ENCODE measurements at regions not wholly inside any gene's neighbourhood (a gene's known extent, or its start where the extent isn't known, plus 50 kb on each side); places are given as distances from the start of the nearest gene placed in this dataset.

- TF ChIP-seq, protein P1, sequence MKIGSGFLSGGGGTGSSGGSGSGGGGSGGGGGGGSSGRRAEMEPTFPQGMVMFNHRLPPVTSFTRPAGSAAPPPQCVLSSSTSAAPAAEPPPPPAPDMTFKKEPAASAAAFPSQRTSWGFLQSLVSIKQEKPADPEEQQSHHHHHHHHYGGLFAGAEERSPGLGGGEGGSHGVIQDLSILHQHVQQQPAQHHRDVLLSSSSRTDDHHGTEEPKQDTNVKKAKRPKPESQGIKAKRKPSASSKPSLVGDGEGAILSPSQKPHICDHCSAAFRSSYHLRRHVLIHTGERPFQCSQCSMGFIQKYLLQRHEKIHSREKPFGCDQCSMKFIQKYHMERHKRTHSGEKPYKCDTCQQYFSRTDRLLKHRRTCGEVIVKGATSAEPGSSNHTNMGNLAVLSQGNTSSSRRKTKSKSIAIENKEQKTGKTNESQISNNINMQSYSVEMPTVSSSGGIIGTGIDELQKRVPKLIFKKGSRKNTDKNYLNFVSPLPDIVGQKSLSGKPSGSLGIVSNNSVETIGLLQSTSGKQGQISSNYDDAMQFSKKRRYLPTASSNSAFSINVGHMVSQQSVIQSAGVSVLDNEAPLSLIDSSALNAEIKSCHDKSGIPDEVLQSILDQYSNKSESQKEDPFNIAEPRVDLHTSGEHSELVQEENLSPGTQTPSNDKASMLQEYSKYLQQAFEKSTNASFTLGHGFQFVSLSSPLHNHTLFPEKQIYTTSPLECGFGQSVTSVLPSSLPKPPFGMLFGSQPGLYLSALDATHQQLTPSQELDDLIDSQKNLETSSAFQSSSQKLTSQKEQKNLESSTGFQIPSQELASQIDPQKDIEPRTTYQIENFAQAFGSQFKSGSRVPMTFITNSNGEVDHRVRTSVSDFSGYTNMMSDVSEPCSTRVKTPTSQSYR (CRISPR knock-in tag; IDR thresholded peaks at IDR 0.05), result no peak
- TF ChIP-seq ZNF396 (CRISPR knock-in tag; IDR thresholded peaks at IDR 0.05; ENCODE audit: borderline replicate concordance) (no peak), FOXJ3 (CRISPR knock-in tag; IDR thresholded peaks at IDR 0.05; ENCODE audit: borderline replicate concordance) (no peak), E2F4 (CRISPR knock-in tag; IDR thresholded peaks at IDR 0.05; ENCODE audit: borderline replicate concordance, low read depth) (no peak), JAZF1 (CRISPR knock-in tag; IDR thresholded peaks at IDR 0.05) (no peak), KAT7 (CRISPR knock-in tag; IDR thresholded peaks at IDR 0.05; ENCODE audit: borderline replicate concordance) (no peak), E2F1 (CRISPR knock-in tag; IDR thresholded peaks at IDR 0.05) (no peak), CREB1 (CRISPR knock-in tag; IDR thresholded peaks at IDR 0.05) (no peak), ZNF423 (CRISPR knock-in tag; IDR thresholded peaks at IDR 0.05) (no peak)
- TF ChIP-seq, protein P2, sequence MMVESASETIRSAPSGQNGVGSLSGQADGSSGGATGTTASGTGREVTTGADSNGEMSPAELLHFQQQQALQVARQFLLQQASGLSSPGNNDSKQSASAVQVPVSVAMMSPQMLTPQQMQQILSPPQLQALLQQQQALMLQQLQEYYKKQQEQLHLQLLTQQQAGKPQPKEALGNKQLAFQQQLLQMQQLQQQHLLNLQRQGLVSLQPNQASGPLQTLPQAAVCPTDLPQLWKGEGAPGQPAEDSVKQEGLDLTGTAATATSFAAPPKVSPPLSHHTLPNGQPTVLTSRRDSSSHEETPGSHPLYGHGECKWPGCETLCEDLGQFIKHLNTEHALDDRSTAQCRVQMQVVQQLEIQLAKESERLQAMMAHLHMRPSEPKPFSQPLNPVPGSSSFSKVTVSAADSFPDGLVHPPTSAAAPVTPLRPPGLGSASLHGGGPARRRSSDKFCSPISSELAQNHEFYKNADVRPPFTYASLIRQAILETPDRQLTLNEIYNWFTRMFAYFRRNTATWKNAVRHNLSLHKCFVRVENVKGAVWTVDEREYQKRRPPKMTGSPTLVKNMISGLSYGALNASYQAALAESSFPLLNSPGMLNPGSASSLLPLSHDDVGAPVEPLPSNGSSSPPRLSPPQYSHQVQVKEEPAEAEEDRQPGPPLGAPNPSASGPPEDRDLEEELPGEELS (CRISPR knock-in tag; IDR thresholded peaks at IDR 0.05), result no peak
- TF ChIP-seq, protein P3, sequence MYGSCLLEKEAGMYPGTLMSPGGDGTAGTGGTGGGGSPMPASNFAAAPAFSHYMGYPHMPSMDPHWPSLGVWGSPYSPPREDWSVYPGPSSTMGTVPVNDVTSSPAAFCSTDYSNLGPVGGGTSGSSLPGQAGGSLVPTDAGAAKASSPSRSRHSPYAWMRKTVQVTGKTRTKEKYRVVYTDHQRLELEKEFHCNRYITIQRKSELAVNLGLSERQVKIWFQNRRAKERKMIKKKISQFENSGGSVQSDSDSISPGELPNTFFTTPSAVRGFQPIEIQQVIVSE (CRISPR knock-in tag; IDR thresholded peaks at IDR 0.05; ENCODE audit: borderline replicate concordance), result no peak
- TF ChIP-seq, protein P4, sequence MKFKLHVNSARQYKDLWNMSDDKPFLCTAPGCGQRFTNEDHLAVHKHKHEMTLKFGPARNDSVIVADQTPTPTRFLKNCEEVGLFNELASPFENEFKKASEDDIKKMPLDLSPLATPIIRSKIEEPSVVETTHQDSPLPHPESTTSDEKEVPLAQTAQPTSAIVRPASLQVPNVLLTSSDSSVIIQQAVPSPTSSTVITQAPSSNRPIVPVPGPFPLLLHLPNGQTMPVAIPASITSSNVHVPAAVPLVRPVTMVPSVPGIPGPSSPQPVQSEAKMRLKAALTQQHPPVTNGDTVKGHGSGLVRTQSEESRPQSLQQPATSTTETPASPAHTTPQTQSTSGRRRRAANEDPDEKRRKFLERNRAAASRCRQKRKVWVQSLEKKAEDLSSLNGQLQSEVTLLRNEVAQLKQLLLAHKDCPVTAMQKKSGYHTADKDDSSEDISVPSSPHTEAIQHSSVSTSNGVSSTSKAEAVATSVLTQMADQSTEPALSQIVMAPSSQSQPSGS (CRISPR knock-in tag; IDR thresholded peaks at IDR 0.05; ENCODE audit: borderline replicate concordance, low read depth), result no peak
Observed at GRCh38 chr9:12612211-12612770, 80.9 kb upstream of the TYRP1 start (continued).

DNA sequence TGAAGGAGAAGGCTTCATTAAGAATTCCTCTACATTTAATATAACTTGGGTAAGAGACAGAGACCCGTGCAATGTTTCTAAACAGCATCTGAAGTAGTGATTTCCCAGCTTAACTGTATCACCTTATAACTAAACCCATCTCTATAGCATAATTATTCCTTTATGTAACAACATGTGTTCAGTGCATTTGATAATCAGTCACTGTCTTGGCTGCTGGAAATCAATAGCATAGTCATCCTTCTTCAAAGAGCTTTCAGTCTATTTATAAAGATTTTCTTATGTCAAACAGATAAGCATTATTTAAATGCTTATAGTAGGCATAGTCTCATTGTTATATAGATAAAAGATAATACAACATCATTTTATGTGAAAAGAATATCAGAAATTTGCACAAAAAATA lies 80.1 kb upstream of the TYRP1 start:
- Mint-ChIP-seq H3K27ac (no peak overlapping the region), H3K4me3 (no peak overlapping the region), H3K9me3 (no peaks in the 10 kb centered on the region; the same call in 1 of the 2 replicates), H3K27me3 (ENCODE audit: low read depth) (no peaks in the 10 kb centered on the region), H3K36me3 (no peaks in the 10 kb centered on the region), H3K4me1 (no peaks in the 10 kb centered on the region)
- DNase-seq (ENCODE audit: low spot score) (no peak), ATAC-seq (no peak)
- ChIA-PET POLR2A (no interaction called here), CTCF (no interaction called here)
- TF ChIP-seq CREB1 (CRISPR knock-in tag; IDR thresholded peaks at IDR 0.05), result no peak
- TF ChIP-seq, protein P5, sequence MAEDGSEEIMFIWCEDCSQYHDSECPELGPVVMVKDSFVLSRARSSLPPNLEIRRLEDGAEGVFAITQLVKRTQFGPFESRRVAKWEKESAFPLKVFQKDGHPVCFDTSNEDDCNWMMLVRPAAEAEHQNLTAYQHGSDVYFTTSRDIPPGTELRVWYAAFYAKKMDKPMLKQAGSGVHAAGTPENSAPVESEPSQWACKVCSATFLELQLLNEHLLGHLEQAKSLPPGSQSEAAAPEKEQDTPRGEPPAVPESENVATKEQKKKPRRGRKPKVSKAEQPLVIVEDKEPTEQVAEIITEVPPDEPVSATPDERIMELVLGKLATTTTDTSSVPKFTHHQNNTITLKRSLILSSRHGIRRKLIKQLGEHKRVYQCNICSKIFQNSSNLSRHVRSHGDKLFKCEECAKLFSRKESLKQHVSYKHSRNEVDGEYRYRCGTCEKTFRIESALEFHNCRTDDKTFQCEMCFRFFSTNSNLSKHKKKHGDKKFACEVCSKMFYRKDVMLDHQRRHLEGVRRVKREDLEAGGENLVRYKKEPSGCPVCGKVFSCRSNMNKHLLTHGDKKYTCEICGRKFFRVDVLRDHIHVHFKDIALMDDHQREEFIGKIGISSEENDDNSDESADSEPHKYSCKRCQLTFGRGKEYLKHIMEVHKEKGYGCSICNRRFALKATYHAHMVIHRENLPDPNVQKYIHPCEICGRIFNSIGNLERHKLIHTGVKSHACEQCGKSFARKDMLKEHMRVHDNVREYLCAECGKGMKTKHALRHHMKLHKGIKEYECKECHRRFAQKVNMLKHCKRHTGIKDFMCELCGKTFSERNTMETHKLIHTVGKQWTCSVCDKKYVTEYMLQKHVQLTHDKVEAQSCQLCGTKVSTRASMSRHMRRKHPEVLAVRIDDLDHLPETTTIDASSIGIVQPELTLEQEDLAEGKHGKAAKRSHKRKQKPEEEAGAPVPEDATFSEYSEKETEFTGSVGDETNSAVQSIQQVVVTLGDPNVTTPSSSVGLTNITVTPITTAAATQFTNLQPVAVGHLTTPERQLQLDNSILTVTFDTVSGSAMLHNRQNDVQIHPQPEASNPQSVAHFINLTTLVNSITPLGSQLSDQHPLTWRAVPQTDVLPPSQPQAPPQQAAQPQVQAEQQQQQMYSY (CRISPR knock-in tag; IDR thresholded peaks at IDR 0.05), result no peak
- TF ChIP-seq PRRX2 (CRISPR knock-in tag; IDR thresholded peaks at IDR 0.05), result no peak
- TF ChIP-seq, protein P6, sequence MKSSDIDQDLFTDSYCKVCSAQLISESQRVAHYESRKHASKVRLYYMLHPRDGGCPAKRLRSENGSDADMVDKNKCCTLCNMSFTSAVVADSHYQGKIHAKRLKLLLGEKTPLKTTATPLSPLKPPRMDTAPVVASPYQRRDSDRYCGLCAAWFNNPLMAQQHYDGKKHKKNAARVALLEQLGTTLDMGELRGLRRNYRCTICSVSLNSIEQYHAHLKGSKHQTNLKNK (CRISPR knock-in tag; IDR thresholded peaks at IDR 0.05), result no peak
- no peak for TF ChIP-seq ETV6 (CRISPR knock-in tag; IDR thresholded peaks at IDR 0.05)
- no peak for TF ChIP-seq ZNF263 (CRISPR knock-in tag; IDR thresholded peaks at IDR 0.05; ENCODE audit: low read depth)
- TF ChIP-seq, protein P2 (CRISPR knock-in tag; IDR thresholded peaks at IDR 0.05), result no peak
- TF ChIP-seq, protein P4 (CRISPR knock-in tag; IDR thresholded peaks at IDR 0.05; ENCODE audit: borderline replicate concordance, low read depth), result no peak
